ENCODE measurements at regions not wholly inside any gene's neighbourhood (a gene's known extent, or its start where the extent isn't known, plus 50 kb on each side); places are given as distances from the start of the nearest gene placed in this dataset.

DNA sequence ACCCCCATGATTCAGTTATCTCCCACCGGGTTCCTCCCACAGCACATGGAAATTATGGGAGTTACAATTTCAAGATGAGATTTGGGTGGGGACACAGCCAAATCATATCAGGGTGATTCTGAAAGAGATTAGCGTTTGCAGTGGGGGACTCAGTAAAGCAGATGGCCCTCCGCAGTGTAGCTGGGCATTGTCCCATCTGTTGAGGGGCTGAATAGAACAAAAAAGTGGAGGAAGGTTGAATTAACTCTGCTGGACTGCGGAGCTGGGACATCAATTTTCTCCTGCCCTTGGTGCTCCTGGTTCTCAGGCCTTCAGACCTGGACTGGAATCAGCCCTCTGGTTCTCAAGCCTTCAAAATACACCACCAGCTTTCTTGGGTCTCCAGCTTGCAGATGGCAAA is 55.2 kb upstream of the CACNA1A start:
- TF ChIP-seq, protein P1, sequence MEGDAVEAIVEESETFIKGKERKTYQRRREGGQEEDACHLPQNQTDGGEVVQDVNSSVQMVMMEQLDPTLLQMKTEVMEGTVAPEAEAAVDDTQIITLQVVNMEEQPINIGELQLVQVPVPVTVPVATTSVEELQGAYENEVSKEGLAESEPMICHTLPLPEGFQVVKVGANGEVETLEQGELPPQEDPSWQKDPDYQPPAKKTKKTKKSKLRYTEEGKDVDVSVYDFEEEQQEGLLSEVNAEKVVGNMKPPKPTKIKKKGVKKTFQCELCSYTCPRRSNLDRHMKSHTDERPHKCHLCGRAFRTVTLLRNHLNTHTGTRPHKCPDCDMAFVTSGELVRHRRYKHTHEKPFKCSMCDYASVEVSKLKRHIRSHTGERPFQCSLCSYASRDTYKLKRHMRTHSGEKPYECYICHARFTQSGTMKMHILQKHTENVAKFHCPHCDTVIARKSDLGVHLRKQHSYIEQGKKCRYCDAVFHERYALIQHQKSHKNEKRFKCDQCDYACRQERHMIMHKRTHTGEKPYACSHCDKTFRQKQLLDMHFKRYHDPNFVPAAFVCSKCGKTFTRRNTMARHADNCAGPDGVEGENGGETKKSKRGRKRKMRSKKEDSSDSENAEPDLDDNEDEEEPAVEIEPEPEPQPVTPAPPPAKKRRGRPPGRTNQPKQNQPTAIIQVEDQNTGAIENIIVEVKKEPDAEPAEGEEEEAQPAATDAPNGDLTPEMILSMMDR (conservative IDR thresholded peaks at IDR 0.05; ENCODE audit: low read depth, low read length), result no peak
- TF ChIP-seq EZH2 (IDR thresholded peaks at IDR 0.05; ENCODE audit: low read length, unreplicated experiment) (no peak), EZH2phosphoT487 (IDR thresholded peaks at IDR 0.05; ENCODE audit: borderline replicate concordance, low read length) (no peak)

All from PC-3 (cell line).